GM21390 (cell line): ENCODE measurements at regions not wholly inside any gene's neighbourhood (a gene's known extent, or its start where the extent isn't known, plus 50 kb on each side); places are given as distances from the start of the nearest gene placed in this dataset.

Experiments
- ATAC-seq: cut with Tn5 transposase; IDR thresholded peaks from one replicate; pipeline ENCODE4 v1.9.1; 2021; ENCODE audit not compliant: unreplicated experiment

GRCh38 chr18:44518091-44518615 is 162.5 kb upstream of the SETBP1 start:
- ATAC-seq, result no peak

GRCh38 chr18:44518666-44519065 is 162.0 kb upstream of the SETBP1 start:
- ATAC-seq, result no peak

GRCh38 chr18:44520981-44521667 is 159.6 kb upstream of the SETBP1 start:
- no peak for ATAC-seq

- ATAC-seq, result no peak
Measured at GRCh38 chr18:44521668-44522022, 159.0 kb upstream of the SETBP1 start.

- no peak for ATAC-seq
Measured at GRCh38 chr18:44526705-44527415, 153.8 kb upstream of the SETBP1 start.

GRCh38 chr18:44533071-44533470 is 147.6 kb upstream of the SETBP1 start:
- ATAC-seq, result no peak

GRCh38 chr18:44536046-44536445 is 144.6 kb upstream of the SETBP1 start:
- ATAC-seq, result no peak

GRCh38 chr18:44536619-44537018 is 144.1 kb upstream of the SETBP1 start:
- ATAC-seq, result no peak

- no peak for ATAC-seq
Measured at GRCh38 chr18:44537526-44537925, 143.2 kb upstream of the SETBP1 start.

- no peak for ATAC-seq
Measured at GRCh38 chr18:44539926-44540325, 140.8 kb upstream of the SETBP1 start.

GRCh38 chr18:44541159-44541558 is 139.5 kb upstream of the SETBP1 start:
- no peak for ATAC-seq

- no peak for ATAC-seq
Measured at GRCh38 chr18:44541781-44542180, 138.9 kb upstream of the SETBP1 start.

- ATAC-seq, result no peak
Measured at GRCh38 chr18:44543387-44543786, 137.3 kb upstream of the SETBP1 start.

GRCh38 chr18:44545359-44545985 is 135.2 kb upstream of the SETBP1 start:
- no peak for ATAC-seq

GRCh38 chr18:44546954-44547353 is 133.7 kb upstream of the SETBP1 start:
- ATAC-seq, result no peak

- no peak for ATAC-seq
Measured at GRCh38 chr18:44548291-44549221, 132.1 kb upstream of the SETBP1 start.

GRCh38 chr18:44552706-44553105 is 128.0 kb upstream of the SETBP1 start:
- ATAC-seq, result no peak

GRCh38 chr18:44556296-44556695 is 124.4 kb upstream of the SETBP1 start:
- peak; percentile 70 for ATAC-seq

- ATAC-seq, result no peak
Measured at GRCh38 chr18:44557616-44558151, 123.0 kb upstream of the SETBP1 start.

- no peak for ATAC-seq
Measured at GRCh38 chr18:44558767-44559166, 121.9 kb upstream of the SETBP1 start.

GRCh38 chr18:44562986-44563385 is 117.7 kb upstream of the SETBP1 start:
- no peak for ATAC-seq
